Testis (tissue), 2 donors: ENCODE measurements at regions not wholly inside any gene's neighbourhood (a gene's known extent, or its start where the extent isn't known, plus 50 kb on each side); places are given as distances from the start of the nearest gene placed in this dataset.
"Not testable (repeated sequence)": the region's sequence is repeated elsewhere in the genome, so short reads cannot be mapped to it uniquely, and the experiment has no call there.

Source experiments
- DNase-seq: peaks from one replicate; pipeline ENCODE4 v3.0.0-alpha.2; 2019
- H3K27ac ChIP-seq, 2 donors: fragments of 200-600 bp; sonication (generic); one replicate each; pipeline ENCODE4 v1.5.1; 2019
- H3K27me3 ChIP-seq: fragments of 200-600 bp; sonication (generic); one replicate; pipeline ENCODE4 v1.5.1; 2019
- H3K36me3 ChIP-seq: fragments of 200-600 bp; sonication (generic); one replicate; pipeline ENCODE4 v1.5.1; 2017; ENCODE audit warnings: low read depth; ENCODE audit errors: missing control alignments
- H3K4me1 ChIP-seq: fragments of 200-600 bp; sonication (generic); one replicate; pipeline ENCODE4 v1.5.1; 2019
- H3K4me3 ChIP-seq, 2 donors: fragments of 200-600 bp; sonication (generic); one replicate each; pipeline ENCODE4 v1.5.1; 2017 to 2019
- H3K9me3 ChIP-seq: fragments of 200-600 bp; sonication (generic); one replicate; pipeline ENCODE4 v1.5.1; 2017
- POLR2A ChIP-seq: fragments of 450-650 bp; IDR thresholded peaks from one replicate; pipeline ENCODE4 v1.6.1; 2017; ENCODE audit warnings: antibody characterized with exemption, mild to moderate bottlenecking, moderate library complexity
- WGBS, 2 donors: methylation state at CpG; one replicate each; pipeline ENCODE4 v1.1.5; 2018; 5-methylcytosine and 5-hydroxymethylcytosine counted together
- intact Hi-C: fragments of 100-400 bp; cut with DNase I; formaldehyde crosslinking; loops from one replicate; pipeline ENCODE4 v1.15.1; 2023; ENCODE audit warnings: low total_unique reads
- TF ChIP-seq, protein P1 (sequence below), 3 experiments: fragments of 450-650 bp in 2 of 3; fragments of 200-600 bp in 1 of 3; sonication (generic) in 1 of 3; IDR thresholded peaks; one replicate each; pipeline ENCODE4 v1.5.1; 2016 to 2019; ENCODE audit warnings: antibody characterized with exemption in 3 of 3, mild to moderate bottlenecking in 2 of 3, moderate library complexity in 1 of 3

DNA sequence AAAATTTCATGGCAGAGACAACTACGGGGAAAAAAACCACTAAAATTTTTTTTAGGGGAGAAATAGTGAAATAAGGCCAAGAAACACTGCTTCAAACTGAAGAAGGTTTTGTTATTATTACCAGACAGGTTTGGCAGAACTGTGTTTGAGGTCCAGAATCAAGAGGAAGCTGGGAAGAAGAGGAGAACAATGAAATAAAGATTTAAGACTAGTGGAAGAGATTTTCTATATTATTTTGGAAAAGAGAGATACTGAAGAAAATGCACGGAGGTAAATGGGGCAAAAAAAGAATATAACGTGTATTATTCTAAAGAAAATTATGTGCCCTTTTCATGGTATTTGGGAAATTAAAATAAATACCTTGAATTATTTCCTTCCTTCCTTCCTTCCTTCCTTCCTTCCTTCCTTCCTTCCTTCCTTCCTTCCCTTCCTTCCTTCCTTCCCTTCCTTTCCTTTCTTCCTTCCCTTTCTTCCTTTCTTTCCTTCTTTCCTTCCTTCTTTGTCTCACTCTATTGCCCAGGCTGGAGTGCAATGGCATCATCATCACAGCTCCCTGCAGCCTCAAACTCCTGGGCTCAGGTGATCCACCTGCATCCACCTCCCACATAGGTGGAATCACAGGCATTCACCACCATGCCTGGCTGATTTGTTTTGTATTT lies 124.3 kb downstream of the GJA1 start:
- Histone ChIP-seq H3K4me3 (no peak overlapping the region), H3K27ac (no peak overlapping the region), H3K4me1 (no peaks in the 10 kb centered on the region), H3K27me3 (no peaks in the 10 kb centered on the region), H3K36me3 (no peaks in the 10 kb centered on the region), H3K9me3 (no peaks in the 10 kb centered on the region)
- TF ChIP-seq, protein P1, sequence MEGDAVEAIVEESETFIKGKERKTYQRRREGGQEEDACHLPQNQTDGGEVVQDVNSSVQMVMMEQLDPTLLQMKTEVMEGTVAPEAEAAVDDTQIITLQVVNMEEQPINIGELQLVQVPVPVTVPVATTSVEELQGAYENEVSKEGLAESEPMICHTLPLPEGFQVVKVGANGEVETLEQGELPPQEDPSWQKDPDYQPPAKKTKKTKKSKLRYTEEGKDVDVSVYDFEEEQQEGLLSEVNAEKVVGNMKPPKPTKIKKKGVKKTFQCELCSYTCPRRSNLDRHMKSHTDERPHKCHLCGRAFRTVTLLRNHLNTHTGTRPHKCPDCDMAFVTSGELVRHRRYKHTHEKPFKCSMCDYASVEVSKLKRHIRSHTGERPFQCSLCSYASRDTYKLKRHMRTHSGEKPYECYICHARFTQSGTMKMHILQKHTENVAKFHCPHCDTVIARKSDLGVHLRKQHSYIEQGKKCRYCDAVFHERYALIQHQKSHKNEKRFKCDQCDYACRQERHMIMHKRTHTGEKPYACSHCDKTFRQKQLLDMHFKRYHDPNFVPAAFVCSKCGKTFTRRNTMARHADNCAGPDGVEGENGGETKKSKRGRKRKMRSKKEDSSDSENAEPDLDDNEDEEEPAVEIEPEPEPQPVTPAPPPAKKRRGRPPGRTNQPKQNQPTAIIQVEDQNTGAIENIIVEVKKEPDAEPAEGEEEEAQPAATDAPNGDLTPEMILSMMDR (IDR thresholded peaks at IDR 0.05), result no peak
- TF ChIP-seq POLR2A, result no peak
- WGBS, 2 donors, result 88 to 91% methylated on average over 3 of the region's 3 CpGs
- no peak for DNase-seq
- intact Hi-C loops, result no loop called here

DNA sequence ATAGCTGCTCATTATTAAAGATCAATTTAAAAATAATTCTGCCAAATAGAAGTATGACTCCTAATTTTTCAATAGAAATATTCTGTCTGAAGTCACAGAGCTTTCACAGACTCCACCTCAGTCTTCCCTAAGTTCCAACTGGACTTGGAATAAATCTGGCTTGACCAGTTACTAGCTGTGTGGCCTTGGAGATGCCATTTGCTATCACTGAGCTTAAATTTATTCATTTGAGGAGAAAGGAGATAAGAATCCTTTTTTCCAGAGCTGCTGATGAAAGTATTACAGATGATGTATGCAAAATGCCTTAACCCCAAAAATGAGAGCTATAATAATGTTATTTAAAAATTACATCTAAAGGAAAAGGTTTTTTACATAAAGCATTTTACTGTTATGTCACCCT lies 125.0 kb downstream of the GJA1 start:
- no peaks in the 10 kb centered on the region for H3K36me3 ChIP-seq
- TF ChIP-seq POLR2A, result no peak
- TF ChIP-seq, protein P1 (IDR thresholded peaks at IDR 0.05), result no peak
- no peaks in the 10 kb centered on the region for H3K9me3 ChIP-seq
- DNase-seq, result no peak
- no peak overlapping the region for H3K27ac ChIP-seq
- H3K4me3 ChIP-seq, result no peak overlapping the region
- no peaks in the 10 kb centered on the region for H3K4me1 ChIP-seq
- no peaks in the 10 kb centered on the region for H3K27me3 ChIP-seq
- intact Hi-C loops, result no loop called here

DNA sequence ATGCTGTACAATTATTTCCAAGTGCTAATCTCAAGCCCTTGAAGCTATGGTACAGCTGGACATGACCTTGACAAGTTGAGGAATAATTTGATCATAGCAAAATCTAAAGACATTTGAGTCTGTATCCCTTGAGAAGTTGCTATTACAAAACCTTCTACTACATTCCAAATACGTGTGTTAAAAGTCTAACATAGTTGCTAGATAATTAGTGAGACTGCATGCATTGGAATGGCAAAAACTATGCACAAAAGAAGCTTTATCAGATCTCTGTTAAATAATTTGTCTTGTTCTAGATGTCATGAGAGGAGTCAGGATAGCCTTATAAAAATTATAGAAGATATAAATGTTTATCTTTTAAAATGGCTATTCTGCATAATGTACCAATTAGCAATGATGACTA lies 127.8 kb downstream of the GJA1 start:
- intact Hi-C loops, result no loop called here
- Histone ChIP-seq H3K9me3 (no peaks in the 10 kb centered on the region), H3K36me3 (no peaks in the 10 kb centered on the region), H3K27me3 (no peaks in the 10 kb centered on the region), H3K4me3 (no peak overlapping the region), H3K4me1 (no peaks in the 10 kb centered on the region), H3K27ac (no peak overlapping the region)
- 64 to 78% methylated on average over 1 of the region's 1 CpG for WGBS, 2 donors
- no peak for TF ChIP-seq POLR2A
- TF ChIP-seq, protein P1 (IDR thresholded peaks at IDR 0.05), result no peak
- DNase-seq, result no peak

DNA sequence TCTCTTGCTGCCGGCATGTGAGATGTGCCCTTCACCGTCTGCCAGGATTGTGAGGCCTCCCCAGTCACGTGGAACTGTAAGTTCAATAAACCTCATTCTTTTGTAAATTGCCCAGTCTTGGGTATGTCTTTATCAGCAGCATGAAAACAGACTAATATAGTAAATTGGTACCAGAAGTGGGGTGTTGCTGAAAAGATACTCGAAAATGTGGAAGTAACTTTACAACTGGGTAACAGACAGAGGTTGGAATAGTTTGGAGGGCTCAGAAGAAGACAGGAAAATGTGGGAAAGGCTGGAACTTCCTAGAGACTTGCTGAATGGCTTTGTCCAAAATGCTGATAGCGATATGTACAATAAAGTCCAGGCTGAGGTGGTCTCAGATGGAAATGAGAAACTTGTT lies 129.1 kb downstream of the GJA1 start:
- intact Hi-C loops, H3K27me3 ChIP-seq, DNase-seq, H3K27ac ChIP-seq, H3K36me3 ChIP-seq, H3K9me3 ChIP-seq, H3K4me1 ChIP-seq, H3K4me3 ChIP-seq: not testable (repeated sequence)
- WGBS, 2 donors, result 92 to 94% methylated on average over 5 of the region's 5 CpGs

DNA sequence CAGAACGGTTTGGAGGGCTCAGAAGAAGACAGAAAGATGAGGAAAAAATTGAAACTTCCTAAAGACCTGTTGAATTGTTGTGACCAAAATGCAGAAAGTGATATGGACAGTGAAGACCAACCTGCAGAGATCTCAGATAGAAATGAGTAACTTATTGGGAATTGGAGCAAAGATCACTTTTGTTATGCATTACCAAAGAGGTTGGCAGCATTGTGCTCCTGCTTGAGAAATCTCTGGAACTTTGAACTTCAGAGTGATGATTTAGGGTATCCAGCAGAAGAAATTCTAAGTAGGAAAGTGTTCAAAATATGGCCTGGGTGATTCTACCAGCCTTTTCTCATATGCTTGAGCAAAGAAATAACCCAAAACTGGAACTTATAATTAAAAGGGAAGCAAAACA lies 136.0 kb downstream of the GJA1 start:
- H3K36me3 ChIP-seq, result no peaks in the 10 kb centered on the region
- TF ChIP-seq, protein P1 (IDR thresholded peaks at IDR 0.05), result no peak
- TF ChIP-seq POLR2A, result no peak
- H3K4me1 ChIP-seq, result peaks cover 7% of the 10 kb centered on the region
- intact Hi-C loops, result no loop called here
- DNase-seq, result no peak
- WGBS, 2 donors, result 67 to 87% methylated on average over 1 of the region's 1 CpG
- no peaks in the 10 kb centered on the region for H3K27me3 ChIP-seq
- no peaks in the 10 kb centered on the region for H3K9me3 ChIP-seq
- no peak overlapping the region for H3K27ac ChIP-seq
- H3K4me3 ChIP-seq, result no peak overlapping the region
